ENCODE measurements at regions not wholly inside any gene's neighbourhood (a gene's known extent, or its start where the extent isn't known, plus 50 kb on each side); places are given as distances from the start of the nearest gene placed in this dataset.

GRCh38 chr1:193524021-193524420 is 337.6 kb upstream of the B3GALT2 start:
- DNase-seq (ENCODE audit: low spot score), result no peak

- no peak for DNase-seq (ENCODE audit: low spot score)
Measured at GRCh38 chr1:193520472-193520871, 334.1 kb upstream of the B3GALT2 start.

GRCh38 chr1:193519922-193520321 is 333.5 kb upstream of the B3GALT2 start:
- DNase-seq (ENCODE audit: low spot score), result no peak

- DNase-seq (ENCODE audit: low spot score), result no peak
Measured at GRCh38 chr1:193516755-193517388, 330.5 kb upstream of the B3GALT2 start.

GRCh38 chr1:193514397-193514796 is 328.0 kb upstream of the B3GALT2 start:
- no peak for DNase-seq (ENCODE audit: low spot score)

GRCh38 chr1:193513032-193513431 is 326.6 kb upstream of the B3GALT2 start:
- no peak for DNase-seq (ENCODE audit: low spot score)

GRCh38 chr1:193504920-193505319 is 318.5 kb upstream of the B3GALT2 start:
- DNase-seq (ENCODE audit: low spot score), result no peak

- no peak for DNase-seq (ENCODE audit: low spot score)
Measured at GRCh38 chr1:193498088-193498655, 311.8 kb upstream of the B3GALT2 start.

GRCh38 chr1:193494368-193494767 is 308.0 kb upstream of the B3GALT2 start:
- DNase-seq (ENCODE audit: low spot score), result no peak

GRCh38 chr1:193489191-193489590 is 302.8 kb upstream of the B3GALT2 start:
- no peak for DNase-seq (ENCODE audit: low spot score)

- DNase-seq (ENCODE audit: low spot score), result no peak
Measured at GRCh38 chr1:193487722-193488121, 301.3 kb upstream of the B3GALT2 start.

- no peak for DNase-seq (ENCODE audit: low spot score)
Measured at GRCh38 chr1:193486671-193487229, 300.3 kb upstream of the B3GALT2 start.

GRCh38 chr1:193480755-193481154 is 294.3 kb upstream of the B3GALT2 start:
- no peak for DNase-seq (ENCODE audit: low spot score)

- no peak for DNase-seq (ENCODE audit: low spot score)
Measured at GRCh38 chr1:193479187-193479586, 292.8 kb upstream of the B3GALT2 start.

- no peak for DNase-seq (ENCODE audit: low spot score)
Measured at GRCh38 chr1:193476748-193477147, 290.3 kb upstream of the B3GALT2 start.

- DNase-seq (ENCODE audit: low spot score), result no peak
Measured at GRCh38 chr1:193473932-193474331, 287.5 kb upstream of the B3GALT2 start.

GRCh38 chr1:193472838-193473398 is 286.5 kb upstream of the B3GALT2 start:
- DNase-seq (ENCODE audit: low spot score), result no peak

- DNase-seq (ENCODE audit: low spot score), result no peak
Measured at GRCh38 chr1:193472430-193472829, 286.0 kb upstream of the B3GALT2 start.

- DNase-seq (ENCODE audit: low spot score), result no peak
Measured at GRCh38 chr1:193471981-193472380, 285.6 kb upstream of the B3GALT2 start.

- DNase-seq (ENCODE audit: low spot score), result no peak
Measured at GRCh38 chr1:193463326-193463932, 277.0 kb upstream of the B3GALT2 start.

GRCh38 chr1:193462629-193463320 is 276.4 kb upstream of the B3GALT2 start:
- DNase-seq (ENCODE audit: low spot score), result no peak

GRCh38 chr1:193458628-193459027 is 272.2 kb upstream of the B3GALT2 start:
- no peak for DNase-seq (ENCODE audit: low spot score)
